ENCODE measurements at regions not wholly inside any gene's neighbourhood (a gene's known extent, or its start where the extent isn't known, plus 50 kb on each side); places are given as distances from the start of the nearest gene placed in this dataset.

DNA sequence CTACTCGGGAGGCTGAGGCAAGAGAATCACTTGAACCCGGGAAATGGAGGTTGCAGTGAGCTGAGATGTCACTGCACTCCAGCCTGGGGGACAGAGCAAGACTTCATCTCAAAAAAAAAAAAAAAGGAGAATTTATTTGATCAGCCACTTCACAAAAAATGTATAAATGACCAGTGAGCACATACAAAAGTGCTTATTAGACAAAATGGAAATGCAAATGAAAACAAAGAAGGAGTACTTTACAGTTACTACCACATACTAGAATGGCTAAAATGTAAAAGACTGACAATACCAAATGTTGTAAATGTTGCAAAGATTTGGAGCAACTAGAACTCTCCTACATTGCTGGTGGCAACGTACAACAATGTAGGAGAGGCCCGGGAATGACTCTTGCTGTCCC, 241.8 kb upstream of the SOX9 start:
- TF ChIP-seq, protein P1, sequence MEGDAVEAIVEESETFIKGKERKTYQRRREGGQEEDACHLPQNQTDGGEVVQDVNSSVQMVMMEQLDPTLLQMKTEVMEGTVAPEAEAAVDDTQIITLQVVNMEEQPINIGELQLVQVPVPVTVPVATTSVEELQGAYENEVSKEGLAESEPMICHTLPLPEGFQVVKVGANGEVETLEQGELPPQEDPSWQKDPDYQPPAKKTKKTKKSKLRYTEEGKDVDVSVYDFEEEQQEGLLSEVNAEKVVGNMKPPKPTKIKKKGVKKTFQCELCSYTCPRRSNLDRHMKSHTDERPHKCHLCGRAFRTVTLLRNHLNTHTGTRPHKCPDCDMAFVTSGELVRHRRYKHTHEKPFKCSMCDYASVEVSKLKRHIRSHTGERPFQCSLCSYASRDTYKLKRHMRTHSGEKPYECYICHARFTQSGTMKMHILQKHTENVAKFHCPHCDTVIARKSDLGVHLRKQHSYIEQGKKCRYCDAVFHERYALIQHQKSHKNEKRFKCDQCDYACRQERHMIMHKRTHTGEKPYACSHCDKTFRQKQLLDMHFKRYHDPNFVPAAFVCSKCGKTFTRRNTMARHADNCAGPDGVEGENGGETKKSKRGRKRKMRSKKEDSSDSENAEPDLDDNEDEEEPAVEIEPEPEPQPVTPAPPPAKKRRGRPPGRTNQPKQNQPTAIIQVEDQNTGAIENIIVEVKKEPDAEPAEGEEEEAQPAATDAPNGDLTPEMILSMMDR (conservative IDR thresholded peaks at IDR 0.05; ENCODE audit: low read depth, low read length) = no peak
- TF ChIP-seq EZH2 (IDR thresholded peaks at IDR 0.05; ENCODE audit: borderline replicate concordance, low read depth, low read length, poor library complexity, severe bottlenecking) = no peak
